Activated T-cell treated with anti-CD3 and anti-CD28 coated beads, Interleukin-2, amount 50 U/mL, for 72 hours (primary cell): ENCODE measurements at regions not wholly inside any gene's neighbourhood (a gene's known extent, or its start where the extent isn't known, plus 50 kb on each side); places are given as distances from the start of the nearest gene placed in this dataset.
A peak's percentile ranks its signal among the peaks of the same experiment; 100 is the strongest.

Experiments
- ATAC-seq, 2 donors: fragments of 150-1000 bp; cut with Tn5 transposase; replicated peaks in 1 of 2; 2 replicates each; pipeline ENCODE4 v1.10.0; 2021; ENCODE audit warnings: moderate library complexity in 2 of 2, mild to moderate bottlenecking in 1 of 2
- DNase-seq, 2 donors: peaks; one replicate each; pipeline ENCODE4 v3.0.0; 2021 to 2022; ENCODE audit warnings: mixed read lengths in 1 of 2
- H3K27ac Mint-ChIP-seq: one replicate; pipeline ENCODE4 v1.8.0; 2022; ENCODE audit warnings: mild to moderate bottlenecking, moderate library complexity, mixed read lengths
- H3K27me3 Mint-ChIP-seq: one replicate; pipeline ENCODE4 v1.8.0; 2022; ENCODE audit warnings: low read depth, mixed read lengths
- H3K36me3 Mint-ChIP-seq, 2 donors: one replicate each; pipeline ENCODE4 v1.8.0; 2022; ENCODE audit warnings: mixed read lengths in 2 of 2, mild to moderate bottlenecking in 1 of 2; ENCODE audit not compliant: insufficient read depth in 2 of 2
- H3K4me1 Mint-ChIP-seq: one replicate; pipeline ENCODE4 v1.8.0; 2022; ENCODE audit warnings: low read depth, mixed read lengths
- H3K4me3 Mint-ChIP-seq, 2 donors: one replicate each; pipeline ENCODE4 v1.8.0; 2022; ENCODE audit warnings: mild to moderate bottlenecking in 2 of 2, mixed read lengths in 2 of 2, moderate library complexity in 2 of 2
- H3K9me3 Mint-ChIP-seq, 2 donors: one replicate each; pipeline ENCODE4 v1.8.0; 2022; ENCODE audit warnings: mixed read lengths in 2 of 2

DNA sequence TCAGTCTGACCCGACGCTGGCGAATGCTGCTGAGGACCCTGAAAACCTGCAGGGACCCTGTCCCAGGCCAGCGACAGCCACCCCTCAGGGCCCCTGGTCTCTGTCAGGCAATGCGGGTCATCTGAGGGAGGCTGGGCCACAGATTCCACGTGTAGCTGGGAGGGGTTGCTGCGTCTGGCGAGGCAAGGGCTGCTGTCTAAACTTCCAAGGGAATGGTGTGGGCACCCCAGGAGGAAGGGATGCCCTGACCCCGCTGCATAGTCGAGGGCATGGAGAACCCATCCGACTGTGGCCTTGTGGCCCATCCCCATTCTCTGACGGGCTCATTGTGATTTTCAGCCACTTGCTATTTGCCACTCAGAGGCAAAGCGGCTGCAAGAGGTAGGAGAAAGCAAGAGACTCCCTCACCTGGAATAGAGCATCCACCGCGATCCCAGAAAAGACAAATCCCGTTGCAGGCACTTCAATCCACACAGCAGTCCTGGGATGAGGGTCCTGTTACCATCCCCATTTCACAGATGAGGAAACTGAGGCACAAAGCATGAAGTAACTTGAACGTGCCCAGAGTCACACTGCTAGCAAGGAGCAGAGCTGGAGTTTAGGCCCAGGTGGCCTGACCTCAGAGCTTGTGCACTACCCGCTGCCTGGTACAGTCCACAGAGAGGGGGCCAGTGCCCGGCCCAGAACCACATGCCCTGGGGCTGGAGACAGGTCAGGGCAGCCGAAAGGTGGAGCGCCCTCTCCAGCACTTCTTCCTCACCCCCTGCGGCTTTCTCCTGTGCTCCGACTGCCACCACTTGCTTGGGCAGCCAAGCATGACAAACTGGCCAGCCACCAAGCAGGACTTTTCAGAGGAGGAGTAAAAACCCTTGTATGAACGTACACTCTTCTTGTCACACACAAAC is 163.8 kb upstream of the KLF14 start:
- H3K4me1 Mint-ChIP-seq, result peaks cover 100% of the 10 kb centered on the region
- ATAC-seq (peak; percentile 4 to 9), DNase-seq (no peak)
- peak overlapping the region in 1 of 2 donors; percentile 13 for H3K4me3 Mint-ChIP-seq
- H3K9me3 Mint-ChIP-seq, result no peaks in the 10 kb centered on the region
- H3K36me3 Mint-ChIP-seq, result peaks cover 25 to 56% of the 10 kb centered on the region in 2 donors
- H3K27me3 Mint-ChIP-seq, result no peaks in the 10 kb centered on the region
- H3K27ac Mint-ChIP-seq, result peak overlapping the region; percentile 85

DNA sequence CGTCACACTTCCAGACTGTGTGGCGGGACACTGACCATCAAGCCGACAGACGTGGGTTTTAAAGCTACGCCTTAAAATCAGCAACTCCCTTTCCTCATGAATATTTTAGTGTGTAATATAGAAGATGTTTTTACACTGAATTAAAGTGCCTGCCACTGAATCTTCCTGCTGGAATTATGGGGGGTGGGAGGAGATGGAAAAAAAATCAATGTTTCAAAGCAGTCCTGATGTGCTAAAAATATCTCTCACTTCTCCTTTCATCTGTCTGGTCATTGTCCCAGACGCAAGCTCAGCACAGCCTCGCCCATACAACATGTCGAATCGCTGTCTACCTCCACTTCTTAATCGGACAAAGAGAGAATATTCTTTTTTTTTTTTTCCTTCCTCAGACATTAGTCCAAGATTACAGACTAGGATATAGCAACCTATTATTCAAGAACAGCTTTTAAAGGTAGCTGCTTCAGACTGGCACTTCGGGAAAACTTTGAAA is 165.1 kb upstream of the KLF14 start:
- H3K4me1 Mint-ChIP-seq, result peaks cover 100% of the 10 kb centered on the region
- H3K9me3 Mint-ChIP-seq, result no peaks in the 10 kb centered on the region
- peak overlapping the region; percentile 90 for H3K27ac Mint-ChIP-seq
- no peaks in the 10 kb centered on the region for H3K27me3 Mint-ChIP-seq
- peaks cover 28 to 59% of the 10 kb centered on the region in 2 donors for H3K36me3 Mint-ChIP-seq
- DNase-seq, result no peak
- no peak overlapping the region for H3K4me3 Mint-ChIP-seq
- no peak for ATAC-seq

DNA sequence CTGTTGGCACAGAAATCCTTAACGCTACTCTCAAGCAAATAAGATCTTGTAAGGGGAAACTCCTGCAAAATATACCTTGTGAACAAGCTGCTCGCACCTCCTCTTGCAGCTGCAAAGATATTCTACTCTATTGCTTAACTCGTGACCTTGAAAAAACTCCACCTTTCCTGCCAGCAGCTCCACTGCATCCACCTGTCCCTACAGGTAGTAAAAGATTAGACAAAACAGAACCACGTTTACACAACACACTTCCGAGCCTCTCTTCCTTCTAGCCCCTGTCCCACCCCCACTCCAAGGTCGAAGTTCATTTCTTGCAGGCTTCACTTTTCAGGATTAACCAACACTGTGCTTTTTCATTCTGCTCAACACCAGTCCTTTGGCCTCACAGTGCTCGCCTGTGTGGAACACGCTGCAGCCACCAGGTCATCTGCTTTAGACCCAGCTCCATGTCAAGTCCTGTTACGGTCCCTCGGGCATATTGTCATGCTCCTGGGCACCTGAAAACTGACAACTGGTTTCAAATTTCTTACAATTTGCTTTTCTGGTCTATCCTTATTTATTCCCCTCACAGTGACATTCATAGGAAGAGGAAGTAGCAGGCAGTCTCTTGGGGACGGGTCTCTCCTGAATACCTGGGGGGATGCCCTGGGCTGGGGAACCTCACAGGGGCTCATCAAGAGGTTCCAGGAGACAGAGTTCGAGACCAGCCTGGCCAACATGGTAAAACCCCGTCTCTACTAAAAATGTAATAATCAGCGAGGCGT is 165.8 kb upstream of the KLF14 start:
- DNase-seq, result no peak
- Mint-ChIP-seq H3K27me3 (no peaks in the 10 kb centered on the region), H3K4me3 (peak overlapping the region in 1 of 2 donors; percentile 1), H3K9me3 (no peaks in the 10 kb centered on the region), H3K27ac (peak overlapping the region; percentile 90), H3K4me1 (peaks cover 100% of the 10 kb centered on the region), H3K36me3 (peaks cover 31 to 60% of the 10 kb centered on the region in 2 donors)
- no peak for ATAC-seq

DNA sequence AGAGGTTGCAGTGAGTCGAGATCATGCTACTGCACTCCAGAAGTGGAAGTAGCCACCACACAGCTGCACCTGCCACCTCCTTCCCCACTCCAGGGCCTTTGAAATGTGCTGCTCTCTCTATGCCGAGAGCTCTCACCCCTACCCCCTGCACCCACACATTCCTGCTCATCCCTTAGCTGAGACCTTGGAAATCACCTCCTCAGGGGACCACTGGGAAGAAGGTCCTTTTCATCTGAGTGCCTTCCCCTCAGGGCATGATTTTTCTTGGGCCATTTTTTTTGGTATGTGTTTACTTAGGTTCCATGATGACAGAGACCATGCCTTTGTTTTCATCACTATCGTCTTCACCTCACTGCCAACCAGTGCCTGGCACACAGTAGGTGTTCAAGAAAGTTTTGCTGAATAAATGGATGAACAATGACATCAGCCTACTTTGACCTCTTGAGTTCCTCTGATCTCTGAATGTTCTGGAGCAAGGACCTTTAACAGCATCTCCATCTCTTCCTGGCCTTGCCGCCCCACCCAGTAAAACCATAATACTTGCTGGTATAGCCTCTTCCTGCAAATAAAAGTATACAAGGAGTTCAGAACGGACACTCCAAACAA is 166.6 kb upstream of the KLF14 start:
- H3K4me3 Mint-ChIP-seq, result peak overlapping the region in 1 of 2 donors; percentile 42

DNA sequence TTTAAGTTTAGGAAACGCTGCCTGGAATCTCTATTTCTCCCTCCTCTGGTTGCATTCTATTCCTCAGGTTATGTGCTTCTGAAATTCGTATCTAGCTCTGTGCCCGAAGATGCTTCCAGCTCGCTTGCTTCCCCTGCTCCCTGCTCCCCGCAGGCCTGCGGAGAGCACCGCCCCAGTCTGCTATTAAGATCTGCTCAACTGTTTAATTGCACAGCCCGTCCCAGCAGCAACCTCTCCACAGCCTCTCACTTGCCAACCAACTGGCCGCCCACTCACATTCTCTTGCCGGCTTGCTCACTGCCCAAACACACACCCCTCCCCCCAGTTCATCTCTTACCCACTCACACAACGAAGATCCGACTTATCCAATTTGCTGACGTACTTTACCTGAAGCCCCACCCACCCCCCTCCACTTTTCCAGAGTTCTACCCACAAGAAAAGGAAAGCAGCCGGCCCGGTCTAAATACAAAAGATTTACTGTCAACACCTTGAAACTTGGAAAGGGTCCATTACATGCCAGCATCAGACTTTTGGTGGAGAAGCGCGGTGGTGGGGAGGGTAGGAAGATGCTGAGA is 167.3 kb upstream of the KLF14 start:
- Mint-ChIP-seq H3K4me1 (peaks cover 100% of the 10 kb centered on the region), H3K9me3 (no peaks in the 10 kb centered on the region), H3K4me3 (peak overlapping the region in 1 of 2 donors; percentile 42), H3K27ac (peak overlapping the region; percentile 96), H3K27me3 (no peaks in the 10 kb centered on the region), H3K36me3 (peaks cover 23 to 51% of the 10 kb centered on the region in 2 donors)
- ATAC-seq, result no peak
- DNase-seq, result no peak

More for the DNA sequence above, 166.6 kb upstream of the KLF14 start:
- H3K27me3 Mint-ChIP-seq, result no peaks in the 10 kb centered on the region
- H3K4me1 Mint-ChIP-seq, result peaks cover 100% of the 10 kb centered on the region
- DNase-seq (no peak), ATAC-seq (no peak)
- H3K27ac Mint-ChIP-seq, result peak overlapping the region; percentile 96
- peaks cover 28 to 53% of the 10 kb centered on the region in 2 donors for H3K36me3 Mint-ChIP-seq
- H3K9me3 Mint-ChIP-seq, result no peaks in the 10 kb centered on the region

DNA sequence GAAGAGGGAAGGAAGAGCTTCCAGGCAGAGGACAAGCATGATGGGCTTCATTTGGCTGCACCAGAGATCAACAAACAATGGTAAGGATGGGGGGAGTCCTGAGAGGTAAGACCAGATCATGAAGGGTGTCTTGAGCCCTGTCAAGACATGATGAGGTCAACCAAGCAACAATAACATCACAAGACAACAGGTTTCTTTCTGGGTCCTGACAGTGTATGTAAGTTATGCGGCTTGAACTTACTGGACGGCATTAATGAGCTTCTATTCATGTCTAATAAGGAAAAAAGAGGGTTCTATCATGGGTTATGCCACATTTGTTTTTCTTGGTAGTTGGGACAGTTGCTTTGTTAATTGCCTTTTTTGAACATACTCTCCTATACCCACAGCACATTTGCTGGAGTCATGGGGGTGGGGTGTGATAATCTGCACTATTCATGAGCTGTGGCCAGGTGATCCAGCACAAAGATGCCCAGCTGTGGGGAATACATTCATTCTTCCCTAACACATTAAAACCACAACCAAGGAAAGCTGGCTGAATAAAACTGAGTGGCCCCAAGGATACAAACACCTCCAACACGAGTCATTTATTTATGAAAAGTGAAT is 168.8 kb upstream of the KLF14 start:
- H3K27ac Mint-ChIP-seq, result peak overlapping the region; percentile 96
- H3K36me3 Mint-ChIP-seq, result peaks cover 22 to 49% of the 10 kb centered on the region in 2 donors
- peaks cover 98% of the 10 kb centered on the region for H3K4me1 Mint-ChIP-seq
- H3K4me3 Mint-ChIP-seq, result peak overlapping the region in 1 of 2 donors; percentile 5
- DNase-seq (no peak), ATAC-seq (no peak)
- no peaks in the 10 kb centered on the region for H3K9me3 Mint-ChIP-seq
- no peaks in the 10 kb centered on the region for H3K27me3 Mint-ChIP-seq

DNA sequence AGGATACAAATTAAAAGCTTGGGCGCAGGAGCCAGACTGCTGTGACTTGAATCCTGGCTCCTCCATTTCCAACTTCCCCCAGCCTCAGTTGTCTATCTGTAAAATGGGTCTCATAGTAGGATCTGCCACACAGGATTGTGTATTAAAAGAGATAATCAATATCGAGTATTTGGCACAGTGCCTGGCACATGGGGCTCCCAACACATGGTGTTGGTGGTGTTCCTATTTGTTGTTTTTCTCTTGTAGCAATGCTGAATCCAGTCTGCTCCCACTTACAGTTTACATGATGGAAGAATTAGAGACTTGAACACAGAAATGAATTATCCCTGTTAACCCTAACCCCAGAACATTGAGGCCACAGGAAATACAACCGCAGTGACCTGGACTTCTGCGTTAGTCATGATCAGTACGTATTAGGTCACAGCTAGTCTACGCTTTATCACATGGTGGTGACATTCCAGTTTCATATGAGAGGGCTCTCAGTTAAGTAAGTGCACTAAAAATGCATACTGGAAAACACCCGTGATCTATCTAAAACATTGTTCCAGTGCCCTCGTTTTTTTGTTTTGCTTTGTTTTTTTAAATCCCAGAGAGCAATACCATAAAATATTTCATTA is 169.5 kb upstream of the KLF14 start:
- H3K9me3 Mint-ChIP-seq, result no peaks in the 10 kb centered on the region
- peak overlapping the region in 1 of 2 donors; percentile 68 for H3K4me3 Mint-ChIP-seq
- peaks cover 93% of the 10 kb centered on the region for H3K4me1 Mint-ChIP-seq
- ATAC-seq, result peak; percentile 43 to 72
- peak overlapping the region; percentile 96 for H3K27ac Mint-ChIP-seq
- peaks cover 22 to 45% of the 10 kb centered on the region in 2 donors for H3K36me3 Mint-ChIP-seq
- no peak for DNase-seq
- no peaks in the 10 kb centered on the region for H3K27me3 Mint-ChIP-seq

DNA sequence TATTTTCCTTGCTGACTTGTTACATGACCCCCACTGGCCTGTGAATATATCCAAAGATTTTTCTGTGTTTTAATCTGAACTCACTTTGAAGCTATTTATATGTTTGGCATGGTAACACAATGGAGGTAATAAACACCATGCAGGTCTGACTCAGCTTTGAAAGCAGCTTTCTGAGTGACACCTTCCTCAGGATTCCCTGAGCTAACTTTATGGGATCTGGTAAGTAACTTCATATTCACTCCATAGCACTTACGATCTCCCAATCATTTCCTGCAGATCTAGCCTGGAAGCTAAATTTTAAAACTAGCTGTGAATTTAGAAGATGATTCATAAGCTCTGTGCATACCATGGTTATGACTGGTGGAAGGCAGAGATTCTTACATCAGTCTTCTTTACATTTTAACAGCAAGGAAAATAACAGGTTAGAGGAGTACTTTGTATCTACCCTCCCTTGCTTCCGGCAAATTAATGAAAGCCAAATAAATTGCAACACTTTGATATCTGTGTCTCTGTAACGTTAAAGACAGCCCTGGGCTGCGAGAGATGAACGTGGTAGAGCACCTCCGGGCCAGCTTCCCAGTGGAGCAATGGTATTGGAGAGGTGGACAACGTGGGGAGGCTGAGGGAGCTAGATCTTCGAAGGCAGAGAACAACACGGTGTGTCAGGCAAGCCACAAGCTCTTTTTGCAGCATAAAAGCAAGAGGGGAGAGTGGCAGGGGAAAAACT is 170.2 kb upstream of the KLF14 start:
- H3K4me1 Mint-ChIP-seq, result peaks cover 93% of the 10 kb centered on the region
- peaks cover 25 to 48% of the 10 kb centered on the region in 2 donors for H3K36me3 Mint-ChIP-seq
- ATAC-seq (peak; percentile 43 to 58), DNase-seq (no peak)
- H3K27ac Mint-ChIP-seq, result peak overlapping the region; percentile 96
- no peaks in the 10 kb centered on the region for H3K9me3 Mint-ChIP-seq
- no peaks in the 10 kb centered on the region for H3K27me3 Mint-ChIP-seq
- H3K4me3 Mint-ChIP-seq, result peak overlapping the region; percentile 67 to 68

DNA sequence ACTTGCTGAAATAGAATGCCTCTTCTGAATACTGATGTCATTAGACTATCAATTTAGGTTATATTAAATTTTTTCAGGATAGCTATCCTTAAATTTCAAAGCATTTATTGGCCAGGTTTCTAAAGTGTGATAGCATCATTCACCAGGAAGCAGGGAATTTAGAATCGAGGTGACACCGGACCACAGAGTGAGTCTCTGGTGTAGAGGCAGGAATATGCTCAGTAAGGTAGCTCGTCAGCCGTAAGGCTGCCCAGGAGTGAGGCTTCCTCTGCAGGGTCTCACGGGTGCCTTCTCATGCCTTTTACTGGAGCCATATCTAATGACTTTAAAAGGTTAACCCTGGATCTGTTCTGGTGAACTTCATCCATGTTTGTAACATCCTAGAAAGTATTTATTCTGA is 170.8 kb upstream of the KLF14 start:
- DNase-seq, result no peak
- Mint-ChIP-seq H3K4me3 (peak overlapping the region in 1 of 2 donors; percentile 68), H3K9me3 (no peaks in the 10 kb centered on the region), H3K27me3 (no peaks in the 10 kb centered on the region), H3K4me1 (peaks cover 93% of the 10 kb centered on the region), H3K36me3 (peaks cover 27 to 50% of the 10 kb centered on the region in 2 donors), H3K27ac (peak overlapping the region; percentile 96)
- ATAC-seq, result no peak

DNA sequence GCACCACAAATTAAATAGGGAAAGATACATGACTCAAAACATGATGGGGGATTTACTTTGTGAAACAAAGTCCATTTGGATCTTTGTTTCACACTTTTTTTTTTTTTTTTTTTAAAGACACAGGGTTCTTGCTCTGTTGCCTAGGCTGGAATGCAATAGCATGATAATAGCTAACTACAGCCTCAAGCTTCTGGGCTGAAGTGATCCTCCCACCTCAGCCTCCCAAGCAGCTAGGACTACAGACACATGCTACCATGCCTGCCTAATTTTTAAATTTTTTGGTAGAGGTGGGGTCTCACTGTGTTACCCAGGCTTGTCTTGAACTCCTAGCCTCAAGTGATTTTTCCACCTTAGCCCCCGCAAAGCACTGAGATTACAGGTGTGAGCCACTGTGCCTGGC is 172.6 kb upstream of the KLF14 start:
- no peaks in the 10 kb centered on the region for H3K9me3 Mint-ChIP-seq
- DNase-seq (no peak), ATAC-seq (no peak)
- H3K4me3 Mint-ChIP-seq, result peak overlapping the region; percentile 27 to 32
- peaks cover 36 to 61% of the 10 kb centered on the region in 2 donors for H3K36me3 Mint-ChIP-seq
- no peaks in the 10 kb centered on the region for H3K27me3 Mint-ChIP-seq
- H3K4me1 Mint-ChIP-seq, result peaks cover 93% of the 10 kb centered on the region
- peak overlapping the region; percentile 90 for H3K27ac Mint-ChIP-seq

DNA sequence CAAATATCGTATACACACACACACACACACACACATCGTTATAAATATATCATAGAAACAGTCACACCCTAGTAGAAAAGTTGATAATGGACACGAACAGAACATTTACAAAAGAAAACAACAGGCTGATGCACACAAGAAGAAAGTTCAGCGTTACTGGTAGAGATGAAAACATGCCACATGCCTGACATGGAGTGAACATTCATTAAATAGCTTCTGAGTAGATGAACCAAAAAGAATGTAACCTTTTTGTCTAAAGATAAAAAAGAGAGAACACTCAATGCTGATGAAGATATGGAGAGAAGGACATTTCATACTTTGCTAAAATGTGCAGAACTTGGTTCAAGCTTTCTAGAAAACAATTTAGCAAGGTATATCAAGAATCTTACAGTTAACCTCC is 173.4 kb upstream of the KLF14 start:
- H3K27ac Mint-ChIP-seq, result peak overlapping the region; percentile 83
- no peaks in the 10 kb centered on the region for H3K9me3 Mint-ChIP-seq
- DNase-seq (no peak), ATAC-seq (no peak)
- H3K4me3 Mint-ChIP-seq, result peak overlapping the region in 1 of 2 donors; percentile 55
- peaks cover 39 to 63% of the 10 kb centered on the region in 2 donors for H3K36me3 Mint-ChIP-seq
- no peaks in the 10 kb centered on the region for H3K27me3 Mint-ChIP-seq
- H3K4me1 Mint-ChIP-seq, result peaks cover 93% of the 10 kb centered on the region
